Vagina (tissue), 2 donors: ENCODE measurements at regions not wholly inside any gene's neighbourhood (a gene's known extent, or its start where the extent isn't known, plus 50 kb on each side); places are given as distances from the start of the nearest gene placed in this dataset.

Experiments used
- POLR2A ChIP-seq, 2 donors: fragments of 450-650 bp; IDR thresholded peaks; one replicate each; pipeline ENCODE4 v1.6.1; 2017; ENCODE audit warnings: antibody characterized with exemption in 2 of 2, mild to moderate bottlenecking in 2 of 2, moderate library complexity in 2 of 2
- POLR2AphosphoS5 ChIP-seq, 2 donors: sonication (generic); formaldehyde crosslinking; IDR thresholded peaks; one replicate each; pipeline ENCODE4 v1.9.0; 2017; ENCODE audit warnings: antibody characterized with exemption in 2 of 2, mild to moderate bottlenecking in 2 of 2, low read depth in 1 of 2; ENCODE audit not compliant: insufficient read depth in 1 of 2

GRCh38 chr6:12490351-12490903 lies 200.3 kb downstream of the EDN1 start:
- TF ChIP-seq POLR2A (IDR thresholded peaks at IDR 0.05), result no peak
- no peak for TF ChIP-seq POLR2AphosphoS5 (IDR thresholded peaks at IDR 0.05; ENCODE audit: insufficient read depth in 1 of 2, low read depth in 1 of 2)
